RPMI8226 (cell line): ENCODE measurements at regions not wholly inside any gene's neighbourhood (a gene's known extent, or its start where the extent isn't known, plus 50 kb on each side); places are given as distances from the start of the nearest gene placed in this dataset.
A peak's percentile ranks its signal among the peaks of the same experiment; 100 is the strongest.
"Not testable (repeated sequence)": the region's sequence is repeated elsewhere in the genome, so short reads cannot be mapped to it uniquely, and the experiment has no call there.

Experiments used
- DNase-seq: peaks from one replicate; pipeline ENCODE4 v3.0.0-alpha.2; 2015

GRCh38 chr10:9268176-9268575 is 1213.7 kb downstream of the GATA3 start:
- no peak for DNase-seq

DNA sequence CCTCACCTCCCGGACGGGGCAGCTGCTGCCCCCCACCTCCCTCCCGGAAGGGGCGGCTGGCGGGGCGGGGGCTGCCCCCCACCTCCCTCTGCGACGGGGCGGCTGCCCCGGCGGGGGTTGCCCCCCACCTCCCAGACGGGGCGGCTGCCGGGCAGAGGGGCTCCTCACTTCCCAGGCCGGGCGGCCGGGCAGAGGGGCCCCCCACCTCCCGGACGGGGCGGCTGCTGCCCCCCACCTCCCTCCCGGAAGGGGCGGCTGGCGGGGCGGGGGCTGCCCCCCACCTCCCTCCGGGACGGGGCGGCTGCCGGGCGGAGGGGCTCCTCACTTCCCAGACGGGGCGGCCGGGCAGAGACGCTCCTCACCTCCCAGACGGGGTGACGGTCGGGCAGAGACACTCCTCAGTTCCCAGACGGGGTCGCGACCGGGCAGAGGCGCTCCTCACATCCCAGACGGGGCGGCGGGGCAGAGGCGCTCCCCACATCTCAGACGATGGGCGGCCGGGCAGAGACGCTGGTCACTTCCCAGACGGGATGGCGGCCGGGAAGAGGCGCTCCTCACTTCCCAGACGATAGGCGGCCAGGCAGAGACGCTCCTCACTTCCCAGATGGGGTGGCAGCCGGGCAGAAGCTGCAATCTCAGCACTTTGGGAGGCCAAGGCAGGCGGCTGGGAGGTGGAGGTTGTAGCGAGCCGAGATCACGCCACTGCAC is 1218.8 kb downstream of the GATA3 start:
- DNase-seq, result not testable (repeated sequence)

GRCh38 chr10:9274206-9274755 is 1219.8 kb downstream of the GATA3 start:
- no peak for DNase-seq

DNA sequence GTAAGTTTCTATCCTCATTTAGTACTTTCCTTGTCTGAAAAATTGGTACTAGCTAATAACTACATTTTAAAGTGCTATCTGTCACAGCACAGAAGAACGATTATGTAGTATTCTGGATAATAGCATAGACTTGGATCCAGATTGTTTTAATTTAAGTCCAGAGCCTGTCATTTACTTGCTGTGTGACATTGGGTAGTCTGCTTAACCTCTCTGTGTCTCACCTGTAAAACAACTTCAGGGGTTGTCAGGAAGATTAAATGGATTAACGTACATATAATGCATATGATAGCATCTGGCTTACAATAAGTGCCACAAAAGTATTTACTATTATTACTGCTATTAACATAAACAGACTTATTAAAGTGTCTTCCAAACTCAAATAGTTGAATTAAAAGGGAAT is 1221.4 kb downstream of the GATA3 start:
- DNase-seq, result no peak

DNA sequence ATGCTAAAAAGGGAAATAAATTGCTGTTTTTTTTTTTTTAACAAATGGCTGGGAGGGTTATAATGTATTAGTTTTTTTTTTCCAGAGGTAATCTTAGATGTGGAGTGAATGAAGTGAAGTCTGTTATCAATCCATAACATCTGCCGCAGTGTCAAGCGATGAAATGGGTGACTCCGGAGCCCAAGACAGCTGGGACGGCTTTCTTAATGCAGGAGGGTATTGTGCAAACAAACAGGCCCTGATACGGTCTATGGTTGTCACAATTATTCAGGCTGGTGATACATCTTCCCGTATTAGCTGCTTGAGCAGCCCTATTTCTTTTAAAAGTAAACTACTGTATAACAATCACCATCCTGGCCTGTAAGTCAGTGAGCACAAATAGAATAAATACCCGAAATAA is 1231.2 kb downstream of the GATA3 start:
- no peak for DNase-seq

- DNase-seq, result no peak
These were observed 1235.3 kb downstream of the GATA3 start for GRCh38 chr10:9289811-9290210.

GRCh38 chr10:9291081-9291480 is 1236.6 kb downstream of the GATA3 start:
- DNase-seq, result no peak

DNA sequence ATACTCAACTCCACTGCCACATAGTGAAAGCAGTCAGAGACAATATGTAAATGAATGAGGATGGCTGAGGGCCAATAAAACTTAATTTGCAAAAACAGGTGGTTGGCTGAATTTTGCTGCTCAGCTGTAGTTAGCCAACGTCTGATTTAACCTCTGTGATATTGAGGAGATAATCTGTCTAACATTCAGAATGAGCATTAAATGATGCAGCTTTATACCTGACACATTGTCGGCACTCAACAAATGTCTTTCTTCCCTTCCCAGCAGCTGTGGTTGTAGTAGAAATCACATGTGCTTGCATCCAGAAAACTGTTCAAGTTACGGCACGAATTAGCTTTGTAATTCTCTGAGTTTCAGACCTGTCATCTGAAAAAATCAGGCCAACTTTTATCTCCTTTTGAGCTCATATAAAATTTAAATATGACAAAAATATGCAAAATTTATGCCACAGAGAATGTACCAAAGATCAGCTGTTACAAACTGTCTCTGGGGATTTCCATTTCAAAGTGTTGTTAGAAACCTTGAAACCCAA is 1239.7 kb downstream of the GATA3 start:
- DNase-seq, result no peak

- no peak for DNase-seq
These were observed 1240.4 kb downstream of the GATA3 start for GRCh38 chr10:9294865-9295264.

DNA sequence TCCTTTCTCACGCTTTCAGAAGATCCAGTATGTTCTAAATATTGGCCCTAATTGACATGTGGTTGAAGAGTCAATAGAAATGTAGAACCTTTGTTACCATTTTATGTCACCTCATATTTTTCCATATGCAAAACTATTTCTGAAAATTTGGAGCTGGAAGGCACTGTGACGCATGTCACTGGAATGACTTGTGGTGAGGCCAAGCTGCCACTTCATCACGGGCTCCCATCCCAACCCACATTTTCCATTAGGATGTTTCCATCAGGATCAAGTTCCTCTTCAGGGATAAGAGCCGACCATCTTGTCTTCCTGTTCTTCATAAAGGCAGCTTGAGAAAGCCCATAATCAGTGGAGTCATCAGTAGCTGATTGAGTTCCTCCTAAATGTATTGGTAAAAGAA is 1241.7 kb downstream of the GATA3 start:
- DNase-seq, result no peak

GRCh38 chr10:9297580-9297979 is 1243.1 kb downstream of the GATA3 start:
- DNase-seq, result no peak

- no peak for DNase-seq
These were observed 1245.5 kb downstream of the GATA3 start for GRCh38 chr10:9299966-9300365.

DNA sequence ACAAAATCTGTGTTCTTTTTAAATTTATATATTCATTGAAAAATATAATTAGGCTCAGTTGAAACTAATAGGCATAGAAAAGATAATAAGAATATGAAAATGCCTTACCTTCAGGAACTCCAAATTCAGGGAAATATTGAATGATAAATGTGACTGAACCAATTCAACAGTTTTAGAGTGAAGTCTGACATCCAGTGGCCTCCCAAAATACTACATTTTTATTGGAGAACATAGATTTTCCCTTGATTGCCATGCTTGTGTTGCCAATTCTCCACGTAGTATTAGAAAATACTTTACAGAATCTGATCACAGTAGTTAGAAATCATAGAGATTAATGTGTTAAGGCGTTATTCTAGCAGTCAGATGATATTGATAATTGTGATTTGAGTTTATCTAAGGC is 1246.7 kb downstream of the GATA3 start:
- no peak for DNase-seq

GRCh38 chr10:9301554-9301953 is 1247.1 kb downstream of the GATA3 start:
- no peak for DNase-seq

DNA sequence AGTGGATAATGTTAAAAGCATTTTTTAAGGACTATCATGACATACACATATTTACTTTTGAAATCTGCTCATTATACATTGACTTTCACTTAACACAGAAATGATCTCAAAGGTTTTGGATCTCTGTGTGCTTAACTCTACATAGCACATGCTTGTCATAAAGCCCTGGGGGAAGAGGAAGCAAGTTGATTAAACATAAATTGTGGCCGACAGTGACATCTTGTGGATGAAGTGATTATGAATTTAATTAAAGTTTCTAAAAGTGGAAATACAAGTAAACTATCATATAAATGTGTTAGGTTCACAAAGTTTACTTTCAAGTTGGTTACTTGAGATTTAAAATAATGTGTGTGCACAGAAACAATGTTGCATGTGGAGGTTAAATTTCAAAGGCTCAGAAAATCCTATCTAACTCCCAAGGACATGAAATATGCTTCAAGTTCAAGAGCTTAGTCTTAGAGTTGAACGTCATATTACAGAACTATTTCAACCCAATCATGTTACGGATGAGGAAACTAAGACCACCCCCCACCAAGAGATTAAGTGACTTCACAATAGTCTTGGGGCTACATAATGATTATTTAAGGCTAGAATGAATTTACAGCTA is 1247.8 kb downstream of the GATA3 start:
- peak; percentile 47 for DNase-seq

DNA sequence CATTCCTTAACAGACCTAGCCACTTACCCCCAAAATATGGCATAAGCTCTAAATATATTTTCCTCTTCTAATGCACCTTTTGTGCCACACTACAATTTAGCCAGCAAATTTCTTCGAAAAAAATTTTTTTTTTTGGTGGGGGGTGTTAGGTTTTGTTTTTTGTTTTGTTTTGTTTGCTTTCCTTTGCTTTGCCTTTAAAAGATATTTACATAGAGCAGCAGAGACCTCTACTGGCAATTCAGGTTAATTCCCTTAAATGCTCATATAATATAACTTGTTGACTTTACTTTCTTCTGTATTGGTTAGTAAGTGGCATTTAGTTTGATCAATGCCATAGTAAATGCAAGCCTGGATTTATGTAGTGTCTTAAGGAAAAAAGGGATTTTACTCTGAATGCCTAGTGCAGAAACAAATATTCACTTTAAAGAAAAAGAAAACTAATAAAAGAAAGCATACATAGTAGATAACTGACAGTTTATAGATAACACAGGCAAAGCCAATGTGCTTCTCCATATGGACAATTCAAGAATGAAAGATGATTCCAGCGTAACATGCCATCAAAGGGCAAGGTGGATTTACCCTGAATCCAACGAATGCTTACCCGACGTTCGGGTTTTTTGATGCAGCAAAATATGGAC is 1250.6 kb downstream of the GATA3 start:
- peak; percentile 13 for DNase-seq

GRCh38 chr10:9311702-9312499 is 1257.4 kb downstream of the GATA3 start:
- no peak for DNase-seq

DNA sequence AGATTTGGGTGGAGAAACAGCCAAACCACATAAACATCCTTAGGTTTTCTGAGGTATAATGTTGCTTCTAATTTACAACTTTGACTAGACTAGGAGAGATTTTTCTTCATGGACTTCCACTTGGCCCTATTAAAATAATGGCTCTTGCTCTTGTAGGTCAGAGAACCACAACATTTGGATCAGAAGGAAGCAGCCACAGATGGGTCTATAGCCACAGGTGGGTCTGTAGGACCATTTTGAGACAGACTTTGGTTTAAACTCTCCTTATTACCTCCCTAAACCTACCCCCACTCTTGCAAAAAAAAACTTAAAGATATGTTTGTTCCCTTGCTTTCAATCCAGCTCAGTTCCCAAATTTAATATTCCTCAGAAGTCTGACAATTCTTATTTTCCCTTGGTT is 1260.8 kb downstream of the GATA3 start:
- no peak for DNase-seq

GRCh38 chr10:9331583-9332008 is 1277.1 kb downstream of the GATA3 start:
- peak; percentile 60 for DNase-seq

DNA sequence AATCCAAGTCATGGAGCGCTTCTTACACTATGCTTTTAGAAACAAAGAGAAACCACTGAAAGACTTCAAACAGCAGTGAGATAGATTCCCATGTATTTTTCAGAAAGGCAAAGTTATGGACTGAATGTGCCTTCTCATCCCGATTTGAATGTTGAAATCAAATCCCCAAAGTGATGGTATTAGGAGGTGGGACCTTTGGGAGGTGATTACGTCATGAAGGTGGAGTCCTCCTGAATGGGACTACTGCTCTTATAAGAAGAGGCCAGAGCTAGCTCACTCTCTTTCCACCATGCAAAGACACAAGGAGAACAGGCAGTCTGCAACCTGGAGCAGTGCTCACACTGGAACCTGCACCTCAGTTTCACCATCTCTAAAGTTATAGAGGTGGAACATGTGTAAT is 1279.8 kb downstream of the GATA3 start:
- DNase-seq, result no peak

DNA sequence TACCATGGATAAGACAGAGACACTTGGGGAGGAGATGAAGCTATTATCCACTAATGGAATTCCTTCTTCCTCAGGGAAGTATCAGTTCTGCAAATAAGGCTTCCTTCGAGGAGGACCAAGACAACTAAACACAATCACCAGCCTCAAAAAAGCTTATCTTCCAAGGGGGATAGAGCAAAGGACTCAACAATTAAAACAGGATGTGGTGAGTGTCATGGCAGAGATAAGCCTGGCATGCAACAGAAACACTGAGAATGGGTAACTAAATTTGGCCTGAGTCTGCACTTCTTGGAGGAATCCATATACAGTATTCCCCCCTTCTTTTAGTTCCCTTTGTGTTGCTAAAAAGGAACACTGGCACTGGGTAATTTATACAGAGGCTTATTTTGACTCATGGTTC is 1285.2 kb downstream of the GATA3 start:
- DNase-seq, result no peak

- DNase-seq, result peak; percentile 31
These were observed 1288.5 kb downstream of the GATA3 start for GRCh38 chr10:9342885-9343570.
